ENCODE measurements at regions not wholly inside any gene's neighbourhood (a gene's known extent, or its start where the extent isn't known, plus 50 kb on each side); places are given as distances from the start of the nearest gene placed in this dataset.
A peak's percentile ranks its signal among the peaks of the same experiment; 100 is the strongest.

GRCh38 chr10:4080225-4080805, 295.3 kb upstream of the KLF6 start:
- peaks cover 56 to 70% (median 61%) of the 10 kb centered on the region in 3 donors for H3K4me1 Mint-ChIP-seq
- peak overlapping the region; percentile 95 to 96 for H3K27ac Mint-ChIP-seq
- DNase-seq (peak in 3 of 35 experiments; percentile 6 to 20 (median 12)), ATAC-seq (replicated peaks in 1 of 4) (peak; percentile 11 to 66 (median 40))
- H3K4me3 Mint-ChIP-seq, result peak overlapping the region in 2 of 3 donors; percentile 14 to 33
- H3K9me3 ChIP-seq, result no peaks in the 10 kb centered on the region
- H3K27me3 Mint-ChIP-seq, result no peaks in the 10 kb centered on the region
- WGBS (ENCODE audit: insufficient coverage), result 60% methylated on average over 2 of the region's 7 CpGs
- peak overlapping the region; percentile 80 for H3K27ac ChIP-seq (ENCODE audit: low read length)
- CTCF ChIA-PET, result interaction anchor here in 1 of 2 donors (0.6 kb wide), 1 partner anchor 24 kb away, joined by 4 read pairs; no protein-coding TSS in a partner anchor
- POLR2A ChIA-PET, result no interaction called here
- no peaks in the 10 kb centered on the region for H3K36me3 Mint-ChIP-seq
- no peaks in the 10 kb centered on the region for H3K27me3 ChIP-seq (replicated peaks in 1 of 2; ENCODE audit: control insufficient read depth in 2 of 2, extremely low read depth in 1 of 2, insufficient read depth in 2 of 2, low read length in 1 of 2)
- H3K36me3 ChIP-seq (ENCODE audit: control insufficient read depth in 2 of 2, extremely low read depth in 1 of 2, insufficient read depth in 1 of 2, low read length in 1 of 2), result no peaks in the 10 kb centered on the region
- H3K4me1 ChIP-seq (ENCODE audit: control insufficient read depth in 1 of 2, extremely low read depth in 1 of 2, insufficient read depth in 2 of 2, low read length in 2 of 2), result peaks cover 2 to 52% of the 10 kb centered on the region in 2 experiments
- no peaks in the 10 kb centered on the region for H3K9me3 Mint-ChIP-seq
- H3K4me3 ChIP-seq (ENCODE audit: control insufficient read depth in 1 of 2, extremely low read depth in 1 of 2, low read length in 1 of 2), result no peak overlapping the region

GRCh38 chr10:4079803-4080202, 294.8 kb upstream of the KLF6 start:
- H3K36me3 Mint-ChIP-seq, result no peaks in the 10 kb centered on the region
- no peaks in the 10 kb centered on the region for H3K9me3 Mint-ChIP-seq
- H3K36me3 ChIP-seq (ENCODE audit: control insufficient read depth in 2 of 2, extremely low read depth in 1 of 2, insufficient read depth in 1 of 2, low read length in 1 of 2), result no peaks in the 10 kb centered on the region
- H3K9me3 ChIP-seq, result no peaks in the 10 kb centered on the region
- H3K4me1 ChIP-seq (ENCODE audit: control insufficient read depth in 1 of 2, extremely low read depth in 1 of 2, insufficient read depth in 2 of 2, low read length in 2 of 2), result peaks cover 2 to 56% of the 10 kb centered on the region in 2 experiments
- H3K27ac ChIP-seq (ENCODE audit: low read length), result peak overlapping the region; percentile 80
- peak overlapping the region; percentile 95 to 96 for H3K27ac Mint-ChIP-seq
- peak overlapping the region in 1 of 3 donors; percentile 33 for H3K4me3 Mint-ChIP-seq
- H3K27me3 ChIP-seq (replicated peaks in 1 of 2; ENCODE audit: control insufficient read depth in 2 of 2, extremely low read depth in 1 of 2, insufficient read depth in 2 of 2, low read length in 1 of 2), result no peaks in the 10 kb centered on the region
- peaks cover 61 to 75% (median 66%) of the 10 kb centered on the region in 3 donors for H3K4me1 Mint-ChIP-seq
- ATAC-seq (replicated peaks in 1 of 4) (no peak), DNase-seq (no peak)
- ChIA-PET POLR2A (no interaction called here), CTCF (interaction anchor here in 1 of 2 donors (0.6 kb wide), 1 partner anchor 23 kb away, joined by 4 read pairs; no protein-coding TSS in a partner anchor)
- no peaks in the 10 kb centered on the region for H3K27me3 Mint-ChIP-seq
- no peak overlapping the region for H3K4me3 ChIP-seq (ENCODE audit: control insufficient read depth in 1 of 2, extremely low read depth in 1 of 2, low read length in 1 of 2)
- no CpG with 5 or more reads among the region's 5 CpGs for WGBS (ENCODE audit: insufficient coverage)

GRCh38 chr10:4077804-4078203, 292.8 kb upstream of the KLF6 start:
- Histone ChIP-seq H3K27ac (ENCODE audit: low read length) (peak overlapping the region; percentile 24), H3K36me3 (ENCODE audit: control insufficient read depth in 2 of 2, extremely low read depth in 1 of 2, insufficient read depth in 1 of 2, low read length in 1 of 2) (no peaks in the 10 kb centered on the region), H3K4me3 (ENCODE audit: control insufficient read depth in 1 of 2, extremely low read depth in 1 of 2, low read length in 1 of 2) (no peak overlapping the region), H3K27me3 (replicated peaks in 1 of 2; ENCODE audit: control insufficient read depth in 2 of 2, extremely low read depth in 1 of 2, insufficient read depth in 2 of 2, low read length in 1 of 2) (no peaks in the 10 kb centered on the region), H3K4me1 (ENCODE audit: control insufficient read depth in 1 of 2, extremely low read depth in 1 of 2, insufficient read depth in 2 of 2, low read length in 2 of 2) (peaks cover 2 to 62% of the 10 kb centered on the region in 2 experiments), H3K9me3 (no peaks in the 10 kb centered on the region)
- H3K4me3 Mint-ChIP-seq, result no peak overlapping the region
- 100% methylated on average over 3 of the region's 3 CpGs for WGBS (ENCODE audit: insufficient coverage)
- H3K27me3 Mint-ChIP-seq, result no peaks in the 10 kb centered on the region
- no peak for ATAC-seq (replicated peaks in 1 of 4)
- POLR2A ChIA-PET, result interaction anchor here in 1 of 2 donors (0.6 kb wide), 1 partner anchor 76 kb away, joined by 3 read pairs; no protein-coding TSS in a partner anchor
- H3K27ac Mint-ChIP-seq, result peak overlapping the region; percentile 55 to 75
- DNase-seq, result no peak
- H3K9me3 Mint-ChIP-seq, result no peaks in the 10 kb centered on the region
- CTCF ChIA-PET, result interaction anchor here in 1 of 2 donors (0.6 kb wide), 1 partner anchor 222 kb away, joined by 4 read pairs; no protein-coding TSS in a partner anchor
- H3K4me1 Mint-ChIP-seq, result peaks cover 71 to 82% (median 72%) of the 10 kb centered on the region in 3 donors
- H3K36me3 Mint-ChIP-seq, result no peaks in the 10 kb centered on the region

DNA sequence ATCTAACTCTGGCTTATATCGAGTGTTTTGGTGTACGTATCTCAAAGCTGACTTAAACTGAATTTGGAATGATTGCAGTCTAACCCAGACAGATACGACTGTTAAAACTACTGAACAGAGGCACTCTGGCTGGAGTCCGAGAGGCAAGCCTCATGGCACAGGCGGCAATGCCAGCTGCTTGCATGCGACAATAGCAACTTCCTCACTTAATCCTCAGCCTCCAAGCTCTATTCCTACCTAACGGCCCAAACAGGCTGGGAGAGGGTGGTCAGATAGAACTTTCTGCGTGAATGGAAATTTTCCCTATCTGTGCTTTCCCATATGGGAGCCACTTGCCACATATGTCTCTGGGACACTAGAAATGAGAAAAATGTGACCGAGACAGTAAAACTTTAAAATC, 292.0 kb upstream of the KLF6 start:
- Histone ChIP-seq H3K4me1 (ENCODE audit: control insufficient read depth in 1 of 2, extremely low read depth in 1 of 2, insufficient read depth in 2 of 2, low read length in 2 of 2) (peaks cover 2 to 62% of the 10 kb centered on the region in 2 experiments), H3K27me3 (replicated peaks in 1 of 2; ENCODE audit: control insufficient read depth in 2 of 2, extremely low read depth in 1 of 2, insufficient read depth in 2 of 2, low read length in 1 of 2) (no peaks in the 10 kb centered on the region), H3K9me3 (no peaks in the 10 kb centered on the region), H3K36me3 (ENCODE audit: control insufficient read depth in 2 of 2, extremely low read depth in 1 of 2, insufficient read depth in 1 of 2, low read length in 1 of 2) (no peaks in the 10 kb centered on the region), H3K4me3 (ENCODE audit: control insufficient read depth in 1 of 2, extremely low read depth in 1 of 2, low read length in 1 of 2) (no peak overlapping the region), H3K27ac (ENCODE audit: low read length) (no peak overlapping the region)
- Mint-ChIP-seq H3K27me3 (no peaks in the 10 kb centered on the region), H3K27ac (peak overlapping the region; percentile 68 to 75), H3K4me1 (peaks cover 67 to 79% (median 72%) of the 10 kb centered on the region in 3 donors), H3K4me3 (no peak overlapping the region), H3K36me3 (no peaks in the 10 kb centered on the region), H3K9me3 (no peaks in the 10 kb centered on the region)
- ATAC-seq (replicated peaks in 1 of 4) (no peak), DNase-seq (no peak)
- ChIA-PET POLR2A (interaction anchor here in 1 of 2 donors (0.5 kb wide), 1 partner anchor 182 kb away, joined by 9 read pairs; no protein-coding TSS in a partner anchor), CTCF (no interaction called here)
- WGBS (ENCODE audit: insufficient coverage), result 100% methylated on average over 7 of the region's 9 CpGs

- 97% methylated on average over 3 of the region's 7 CpGs for WGBS (ENCODE audit: insufficient coverage)
- H3K4me3 ChIP-seq (ENCODE audit: control insufficient read depth in 1 of 2, extremely low read depth in 1 of 2, low read length in 1 of 2), result no peak overlapping the region
- no peaks in the 10 kb centered on the region for H3K27me3 Mint-ChIP-seq
- ChIA-PET POLR2A (interaction anchor here (0.6 to 1.2 kb wide), 2 partner anchors 89 to 290 kb away, joined by 3 read pairs; partner anchors contain the start of gene KLF6 (in 1 of the 2)), CTCF (interaction anchor here in 1 of 2 donors (0.6 kb wide), 2 partner anchors 45 to 224 kb away, joined by 3 read pairs; no protein-coding TSS in a partner anchor)
- peak overlapping the region; percentile 70 for H3K27ac ChIP-seq (ENCODE audit: low read length)
- no peaks in the 10 kb centered on the region for H3K9me3 ChIP-seq
- H3K27me3 ChIP-seq (replicated peaks in 1 of 2; ENCODE audit: control insufficient read depth in 2 of 2, extremely low read depth in 1 of 2, insufficient read depth in 2 of 2, low read length in 1 of 2), result no peaks in the 10 kb centered on the region
- no peaks in the 10 kb centered on the region for H3K36me3 ChIP-seq (ENCODE audit: control insufficient read depth in 2 of 2, extremely low read depth in 1 of 2, insufficient read depth in 1 of 2, low read length in 1 of 2)
- H3K4me1 Mint-ChIP-seq, result peaks cover 53 to 64% (median 57%) of the 10 kb centered on the region in 3 donors
- peak overlapping the region; percentile 69 to 92 for H3K27ac Mint-ChIP-seq
- peak overlapping the region; percentile 32 to 75 (median 49) for H3K4me3 Mint-ChIP-seq
- H3K4me1 ChIP-seq (ENCODE audit: control insufficient read depth in 1 of 2, extremely low read depth in 1 of 2, insufficient read depth in 2 of 2, low read length in 2 of 2), result peaks cover 0 to 50% of the 10 kb centered on the region in 2 experiments
- DNase-seq, result no peak
- no peaks in the 10 kb centered on the region for H3K9me3 Mint-ChIP-seq
- no peak for ATAC-seq (replicated peaks in 1 of 4)
- H3K36me3 Mint-ChIP-seq, result no peaks in the 10 kb centered on the region
These were observed 290.4 kb upstream of the KLF6 start for GRCh38 chr10:4075443-4075842.

DNA sequence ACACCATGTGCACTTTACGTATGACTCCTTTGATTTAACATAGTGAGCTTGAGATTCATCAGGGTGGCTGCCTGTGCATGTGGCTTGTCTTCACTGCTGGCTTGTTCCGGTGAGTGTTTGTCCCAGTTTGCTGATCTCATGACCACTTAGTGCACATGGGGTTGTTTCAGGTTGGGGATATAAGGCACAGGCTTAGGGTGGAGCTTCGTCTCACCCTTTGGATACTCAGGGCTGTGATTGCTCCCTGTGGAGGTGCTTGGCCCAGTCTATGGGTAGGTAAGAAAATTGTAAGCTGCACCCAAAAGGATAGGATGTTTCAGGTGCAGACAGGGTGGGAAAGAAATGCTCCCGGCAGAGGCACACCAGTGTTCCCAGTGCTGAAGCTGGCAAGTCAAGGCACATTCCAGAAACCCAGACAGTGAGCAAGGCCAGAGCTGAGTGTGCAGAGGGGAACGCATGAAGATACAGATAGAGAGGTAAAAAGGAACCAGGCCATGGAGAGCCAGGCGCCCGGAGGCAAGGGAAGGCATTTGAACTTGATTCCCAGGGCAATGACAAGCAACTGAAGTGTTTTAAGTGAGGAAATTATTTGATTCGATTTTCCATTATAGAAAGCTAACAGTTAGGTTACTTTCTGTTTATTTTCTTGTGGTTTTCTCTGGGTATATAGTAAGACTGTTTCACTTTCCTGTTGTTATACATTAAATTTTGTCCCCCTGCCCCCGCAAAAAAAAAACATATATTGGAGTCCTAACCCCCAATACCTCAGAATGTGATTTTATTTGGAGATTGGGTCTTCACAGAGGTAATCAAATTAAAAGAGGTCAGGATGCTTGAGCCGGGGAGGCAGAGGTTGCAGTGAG, 289.8 kb upstream of the KLF6 start:
- H3K27me3 Mint-ChIP-seq, result no peaks in the 10 kb centered on the region
- H3K4me1 ChIP-seq (ENCODE audit: control insufficient read depth in 1 of 2, extremely low read depth in 1 of 2, insufficient read depth in 2 of 2, low read length in 2 of 2), result peaks cover 0 to 46% of the 10 kb centered on the region in 2 experiments
- H3K4me3 Mint-ChIP-seq, result peak overlapping the region; percentile 32 to 75 (median 49)
- H3K9me3 ChIP-seq, result no peaks in the 10 kb centered on the region
- 46% methylated on average over 4 of the region's 10 CpGs for WGBS (ENCODE audit: insufficient coverage)
- no peaks in the 10 kb centered on the region for H3K27me3 ChIP-seq (replicated peaks in 1 of 2; ENCODE audit: control insufficient read depth in 2 of 2, extremely low read depth in 1 of 2, insufficient read depth in 2 of 2, low read length in 1 of 2)
- peak overlapping the region in 1 of 2 donors; percentile 15 for H3K4me3 ChIP-seq (ENCODE audit: control insufficient read depth in 1 of 2, extremely low read depth in 1 of 2, low read length in 1 of 2)
- peaks cover 47 to 57% (median 50%) of the 10 kb centered on the region in 3 donors for H3K4me1 Mint-ChIP-seq
- peak overlapping the region; percentile 70 for H3K27ac ChIP-seq (ENCODE audit: low read length)
- H3K9me3 Mint-ChIP-seq, result no peaks in the 10 kb centered on the region
- peak in 3 of 35 experiments; percentile 8 to 28 (median 9) for DNase-seq
- peak overlapping the region; percentile 69 to 92 for H3K27ac Mint-ChIP-seq
- ChIA-PET CTCF (interaction anchor here (0.6 to 0.7 kb wide), 3 partner anchors 46 to 223 kb away, joined by 3 read pairs; no protein-coding TSS in a partner anchor), POLR2A (interaction anchor here in 1 of 2 donors (1.2 kb wide), 1 partner anchor 290 kb away, joined by 3 read pairs; the partner anchor contains the start of gene KLF6)
- ATAC-seq (replicated peaks in 1 of 4), result peak; percentile 31 to 74 (median 40)
- H3K36me3 Mint-ChIP-seq, result no peaks in the 10 kb centered on the region
- H3K36me3 ChIP-seq (ENCODE audit: control insufficient read depth in 2 of 2, extremely low read depth in 1 of 2, insufficient read depth in 1 of 2, low read length in 1 of 2), result no peaks in the 10 kb centered on the region
